Erythroblast (primary cell): ENCODE measurements at regions not wholly inside any gene's neighbourhood (a gene's known extent, or its start where the extent isn't known, plus 50 kb on each side); places are given as distances from the start of the nearest gene placed in this dataset.

Experiments used
- GATA1 ChIP-seq: IDR thresholded peaks from 2 replicates; pipeline ENCODE4 v1.6.1; 2011; ENCODE audit warnings: low read depth, mild to moderate bottlenecking, control low read depth, low read length, moderate library complexity
- POLR2A ChIP-seq: IDR thresholded peaks from 2 replicates; pipeline ENCODE4 v1.6.1; 2011; ENCODE audit warnings: mild to moderate bottlenecking, low read length

DNA sequence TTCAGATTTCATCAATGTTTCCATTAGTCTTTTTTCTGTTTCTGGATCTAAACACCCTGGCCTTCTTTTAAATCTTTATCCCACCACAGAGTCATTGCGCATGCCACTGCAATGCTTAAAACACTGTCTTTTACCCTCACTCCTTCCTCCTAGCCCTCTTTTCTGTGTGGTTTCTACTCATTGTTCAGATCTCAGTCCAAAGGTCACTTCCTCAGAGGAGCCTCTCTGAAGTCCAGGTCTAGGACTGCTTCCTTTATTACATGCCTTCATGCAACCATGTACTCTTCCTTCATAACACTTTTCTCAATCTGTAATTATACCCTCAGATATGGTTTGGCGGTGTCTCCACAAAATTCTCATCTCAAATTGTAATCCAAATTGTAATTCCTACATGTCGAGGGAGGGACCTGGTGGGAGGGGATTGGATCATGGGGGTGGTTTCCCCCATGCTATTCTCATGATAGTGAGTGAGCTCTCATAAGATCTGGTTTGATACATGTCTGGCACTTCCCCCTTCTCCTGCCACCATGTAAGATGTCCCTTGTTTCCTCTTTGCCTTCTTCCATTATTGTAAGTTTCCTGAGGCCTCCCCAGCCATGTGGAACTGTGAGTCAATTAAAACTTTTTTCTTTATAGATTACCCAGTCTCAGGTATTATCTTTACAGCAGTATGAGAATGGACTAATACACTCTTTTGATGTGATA is 808.9 kb downstream of the DIAPH3 start:
- TF ChIP-seq POLR2A (no peak), GATA1 (no peak)
